ENCODE measurements at regions not wholly inside any gene's neighbourhood (a gene's known extent, or its start where the extent isn't known, plus 50 kb on each side); places are given as distances from the start of the nearest gene placed in this dataset.

DNA sequence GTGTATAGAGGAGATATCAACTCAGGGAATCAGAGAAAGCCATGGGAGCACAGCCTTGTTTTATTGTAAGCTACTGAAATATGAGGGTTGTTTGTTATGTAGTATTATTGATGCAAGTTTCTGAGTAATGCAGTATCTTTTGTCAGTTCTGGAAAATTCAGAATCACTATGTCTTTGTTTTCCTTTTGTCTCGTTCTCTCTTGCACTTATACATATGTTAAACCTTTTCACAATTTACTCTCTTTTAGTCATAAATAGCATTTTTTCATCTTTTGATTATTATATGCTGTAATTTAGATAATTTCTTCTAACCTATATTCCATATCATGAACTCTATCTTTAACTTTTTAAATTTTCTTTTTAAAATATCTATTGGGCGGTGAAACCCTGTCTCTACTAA lies 85.0 kb upstream of the COL3A1 start:
- no peak for DNase-seq
- Mint-ChIP-seq H3K9me3 (peaks cover 23% of the 10 kb centered on the region), H3K27me3 (ENCODE audit: low read depth, poor library complexity) (peaks cover 4% of the 10 kb centered on the region), H3K36me3 (ENCODE audit: low read depth) (no peaks in the 10 kb centered on the region), H3K27ac (no peak overlapping the region), H3K4me1 (peaks cover under 1% of the 10 kb centered on the region), H3K4me3 (no peak overlapping the region)
- no peak for TF ChIP-seq CTCF (IDR thresholded peaks at IDR 0.05)

- Mint-ChIP-seq H3K27ac (no peak overlapping the region), H3K36me3 (ENCODE audit: low read depth) (no peaks in the 10 kb centered on the region), H3K9me3 (peaks cover 23% of the 10 kb centered on the region), H3K4me1 (no peaks in the 10 kb centered on the region), H3K4me3 (no peak overlapping the region), H3K27me3 (ENCODE audit: low read depth, poor library complexity) (peaks cover 4% of the 10 kb centered on the region)
- TF ChIP-seq CTCF (IDR thresholded peaks at IDR 0.05): no peak
- no peak for DNase-seq
Measured at GRCh38 chr2:188890755-188891154, 83.4 kb upstream of the COL3A1 start.

DNA sequence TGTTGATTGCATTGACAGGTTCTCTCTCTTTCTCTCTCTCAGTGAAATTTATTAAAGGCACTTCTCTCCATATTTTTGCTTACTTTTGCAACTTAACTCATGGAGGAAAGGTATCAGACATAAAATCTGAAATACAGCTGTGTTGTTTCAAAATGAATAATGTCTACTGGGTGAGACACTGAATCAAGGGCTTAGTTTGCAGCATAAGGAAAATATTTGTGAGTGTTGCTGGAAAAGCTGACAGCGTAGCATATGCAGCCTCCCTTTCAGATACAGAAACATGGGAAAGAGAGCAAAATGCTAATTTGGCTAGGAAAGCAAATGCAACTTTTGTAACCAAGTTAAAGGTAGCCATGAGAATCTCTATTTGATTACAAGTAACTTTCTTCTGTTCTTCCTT lies 81.5 kb upstream of the COL3A1 start:
- H3K27ac Mint-ChIP-seq: no peak overlapping the region
- peaks cover 4% of the 10 kb centered on the region for H3K27me3 Mint-ChIP-seq (ENCODE audit: low read depth, poor library complexity)
- no peak for DNase-seq
- no peak overlapping the region for H3K4me3 Mint-ChIP-seq
- no peak for TF ChIP-seq CTCF (IDR thresholded peaks at IDR 0.05)
- H3K9me3 Mint-ChIP-seq: peaks cover 23% of the 10 kb centered on the region
- H3K36me3 Mint-ChIP-seq (ENCODE audit: low read depth): no peaks in the 10 kb centered on the region
- H3K4me1 Mint-ChIP-seq: no peaks in the 10 kb centered on the region

DNA sequence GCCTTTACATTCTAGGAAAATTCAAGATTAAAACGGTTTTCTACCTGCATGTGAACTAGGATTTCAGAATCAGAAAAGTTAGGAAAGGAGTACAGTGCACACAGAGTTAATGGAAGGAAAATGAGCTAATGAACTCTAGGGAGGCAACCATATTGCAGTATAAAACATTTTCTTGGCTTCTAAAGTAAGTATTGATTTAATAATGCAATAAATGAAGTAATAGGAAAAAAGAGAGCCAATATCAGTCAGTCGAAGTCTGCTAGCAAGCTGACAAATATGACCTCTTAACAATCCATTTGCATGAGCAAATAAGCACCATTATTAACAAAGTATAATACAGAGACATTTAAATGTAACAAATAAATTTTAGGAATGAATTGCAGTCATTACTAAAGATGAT lies 80.2 kb upstream of the COL3A1 start:
- Mint-ChIP-seq H3K36me3 (ENCODE audit: low read depth) (no peaks in the 10 kb centered on the region), H3K27ac (no peak overlapping the region), H3K4me1 (no peaks in the 10 kb centered on the region), H3K9me3 (peaks cover 17% of the 10 kb centered on the region), H3K27me3 (ENCODE audit: low read depth, poor library complexity) (peaks cover 4% of the 10 kb centered on the region), H3K4me3 (no peak overlapping the region)
- TF ChIP-seq CTCF (IDR thresholded peaks at IDR 0.05): no peak
- DNase-seq: no peak

GRCh38 chr2:188894979-188895378 lies 79.2 kb upstream of the COL3A1 start:
- H3K4me1 Mint-ChIP-seq: no peaks in the 10 kb centered on the region
- peaks cover 9% of the 10 kb centered on the region for H3K9me3 Mint-ChIP-seq
- no peak overlapping the region for H3K27ac Mint-ChIP-seq
- no peak overlapping the region for H3K4me3 Mint-ChIP-seq
- TF ChIP-seq CTCF (IDR thresholded peaks at IDR 0.05): no peak
- DNase-seq: no peak
- peaks cover 4% of the 10 kb centered on the region for H3K27me3 Mint-ChIP-seq (ENCODE audit: low read depth, poor library complexity)
- no peaks in the 10 kb centered on the region for H3K36me3 Mint-ChIP-seq (ENCODE audit: low read depth)

- H3K9me3 Mint-ChIP-seq: no peaks in the 10 kb centered on the region
- H3K36me3 Mint-ChIP-seq (ENCODE audit: low read depth): no peaks in the 10 kb centered on the region
- no peak for TF ChIP-seq CTCF (IDR thresholded peaks at IDR 0.05)
- no peaks in the 10 kb centered on the region for H3K27me3 Mint-ChIP-seq (ENCODE audit: low read depth, poor library complexity)
- H3K4me1 Mint-ChIP-seq: no peaks in the 10 kb centered on the region
- H3K4me3 Mint-ChIP-seq: no peak overlapping the region
- H3K27ac Mint-ChIP-seq: no peak overlapping the region
- DNase-seq: no peak
Measured at GRCh38 chr2:188897096-188897495, 77.1 kb upstream of the COL3A1 start.

Data from nephron progenitor cell (in vitro differentiated cells).